K562 (cell line): ENCODE measurements at regions not wholly inside any gene's neighbourhood (a gene's known extent, or its start where the extent isn't known, plus 50 kb on each side); places are given as distances from the start of the nearest gene placed in this dataset.
A peak's percentile ranks its signal among the peaks of the same experiment; 100 is the strongest.

Experiments used
- ATAC-seq: fragments of 200-7000 bp; cut with Tn5 transposase; 3 replicates; pipeline ENCODE4 v1.9.1; 2020; ENCODE audit warnings: moderate library complexity
- BruUV-seq: library from RNA; stranded (reverse); fragments of 400-500 nt; replicated peaks from 2 replicates; lab custom pipeline; 2021; lab: Mats Ljungman, UMichigan
- CTCF ChIA-PET: fragments of 300-600 bp; formaldehyde crosslinking; extraction: SDS; loops from one replicate; lab custom pipeline; 2021; ENCODE audit warnings: low intra/inter-chr PET ratio; lab: Yijun Ruan, JAX
- POLR2A ChIA-PET: fragments of 300-600, 350-650 bp; sonication (Branson Sonifier 250); formaldehyde crosslinking; extraction: SDS; loops from one replicate; lab custom pipeline; 2021; ENCODE audit warnings: antibody characterized with exemption, inconsistent platforms; lab: Yijun Ruan, JAX
- DNase-seq, 4 experiments: peaks; one replicate each; pipeline versions ENCODE4 v3.0.0 to v3.0.0-alpha.2; 2011 to 2018; ENCODE audit warnings: low spot score in 3 of 4, mixed read lengths in 3 of 4; ENCODE audit errors: extremely low read depth in 1 of 4
- FAIRE-seq: peaks from 2 replicates; lab custom pipeline; 2011; peaks lifted over from hg19 to GRCh38; lab: Jason Lieb, UNC
- H2AFZ ChIP-seq: 2 replicates; pipeline ENCODE4 v1.6.0; 2011; ENCODE audit warnings: low read depth, low read length, control low read depth, inconsistent platforms
- H3K27ac ChIP-seq: fragments of 200-600 bp; 3 replicates; pipeline ENCODE4 v1.8.0; 2011; ENCODE audit warnings: low read depth, mild to moderate bottlenecking, control low read depth, inconsistent platforms, low read length, moderate library complexity, mixed read lengths; ENCODE audit errors: extremely low read depth
- H3K27me3 ChIP-seq, 2 experiments: fragments of 300-600 bp in 1 of 2; 2 replicates in 1 of 2; 3 replicates in 1 of 2; pipeline versions ENCODE4 v1.6.0 to v1.8.0; 2011; ENCODE audit warnings: inconsistent platforms in 2 of 2, low read length in 2 of 2, mild to moderate bottlenecking in 1 of 2, mixed read lengths in 1 of 2, moderate library complexity in 1 of 2; ENCODE audit not compliant: control insufficient read depth in 2 of 2, insufficient read depth in 2 of 2
- H3K36me3 ChIP-seq: fragments of 300-600 bp; 3 replicates; pipeline ENCODE4 v1.8.0; 2011; ENCODE audit warnings: mild to moderate bottlenecking, low read length, inconsistent platforms; ENCODE audit not compliant: control insufficient read depth, insufficient read depth
- H3K4me1 ChIP-seq, 2 experiments: fragments of 200-600 bp in 1 of 2; replicated peaks in 1 of 2; 2 replicates in 1 of 2; 3 replicates in 1 of 2; pipeline versions ENCODE4 v1.5.1 to v1.8.0; 2011; ENCODE audit warnings: inconsistent platforms in 2 of 2, low read length in 2 of 2, mild to moderate bottlenecking in 1 of 2, mixed read lengths in 1 of 2, moderate library complexity in 1 of 2; ENCODE audit not compliant: control insufficient read depth in 2 of 2, insufficient read depth in 2 of 2
- H3K4me2 ChIP-seq: 2 replicates; pipeline ENCODE4 v1.6.1; 2011; ENCODE audit warnings: low read length, control low read depth, inconsistent platforms, mixed read lengths; ENCODE audit not compliant: insufficient read depth
- H3K4me3 ChIP-seq: fragments of 200-600 bp; sonication (generic), shearing (Covaris generic); 2 replicates; pipeline ENCODE4 v1.5.1; 2016; ENCODE audit warnings: control low read depth, inconsistent platforms
- H3K79me2 ChIP-seq: fragments of 200-600 bp; 3 replicates; pipeline ENCODE4 v1.8.0; 2011; ENCODE audit warnings: low read length, inconsistent platforms; ENCODE audit not compliant: control insufficient read depth, insufficient read depth
- H3K9ac ChIP-seq, 2 experiments: 2 replicates each; pipeline versions ENCODE4 v1.6.0 to v1.6.1; 2011; ENCODE audit warnings: low read depth in 2 of 2, low read length in 2 of 2, control low read depth in 1 of 2, inconsistent platforms in 1 of 2, mild to moderate bottlenecking in 1 of 2, mixed read lengths in 1 of 2; ENCODE audit not compliant: insufficient read depth in 1 of 2
- H3K9me1 ChIP-seq: one replicate; pipeline ENCODE4 v1.6.0; 2011; ENCODE audit warnings: inconsistent platforms, mild to moderate bottlenecking, low read length, moderate library complexity; ENCODE audit not compliant: control insufficient read depth, insufficient read depth
- H3K9me3 ChIP-seq: replicated peaks from 2 replicates; pipeline ENCODE4 v1.5.1; 2011; ENCODE audit warnings: low read depth, low read length, inconsistent platforms; ENCODE audit not compliant: control insufficient read depth, insufficient read depth
- H4K20me1 ChIP-seq: replicated peaks from 2 replicates; pipeline ENCODE4 v1.6.1; 2011; ENCODE audit warnings: low read length, inconsistent platforms, mixed read lengths; ENCODE audit not compliant: control insufficient read depth, insufficient read depth
- ESRRB ChIP-seq: fragments of 250-450 bp; sonication (Bioruptor Pico); IDR thresholded peaks from 2 replicates; pipeline ENCODE4 v1.5.0; 2020; ENCODE audit warnings: mild to moderate bottlenecking, moderate library complexity, borderline replicate concordance
- FOSL1 ChIP-seq: fragments of 200-800 bp; sonication (Bioruptor generic); conservative IDR thresholded peaks from 2 replicates; pipeline ENCODE4 v1.6.1; 2016; ENCODE audit warnings: missing genetic modification characterization, missing compliant biosample characterization
- FOXK2 ChIP-seq, 2 experiments: fragments of 450-650 bp; IDR thresholded peaks in 1 of 2; conservative IDR thresholded peaks in 1 of 2; 2 replicates each; pipeline ENCODE4 v1.6.1; 2016; ENCODE audit warnings: low read depth in 2 of 2, mild to moderate bottlenecking in 1 of 2
- KAT2B ChIP-seq: IDR thresholded peaks from one replicate; pipeline ENCODE4 v1.6.1; 2012; ENCODE audit warnings: low read depth, mild to moderate bottlenecking, control low read depth, inconsistent platforms, low read length, moderate library complexity
- KLF6 ChIP-seq: fragments of 250-450 bp; sonication (Bioruptor Pico); IDR thresholded peaks from 2 replicates; pipeline ENCODE4 v1.4.0; 2020; ENCODE audit warnings: mild to moderate bottlenecking, moderate library complexity, borderline replicate concordance
- MEIS2 ChIP-seq: fragments of 450-650 bp; IDR thresholded peaks from 2 replicates; pipeline ENCODE4 v1.6.1; 2014; ENCODE audit warnings: mild to moderate bottlenecking; ENCODE audit not compliant: partially characterized antibody
- MYBL2 ChIP-seq, 2 experiments: fragments of 450-650 bp in 1 of 2; sonication (generic) in 1 of 2; formaldehyde crosslinking in 1 of 2; IDR thresholded peaks; 2 replicates each; pipeline versions ENCODE4 v1.6.1 to v1.8.1; 2017 to 2022; ENCODE audit warnings: borderline replicate concordance in 1 of 2, inconsistent platforms in 1 of 2, low read depth in 1 of 2, mild to moderate bottlenecking in 1 of 2, missing genetic modification reagents in 1 of 2, moderate library complexity in 1 of 2
- NR1H2 ChIP-seq: sonication (generic); formaldehyde crosslinking; IDR thresholded peaks from 2 replicates; pipeline ENCODE4 v1.4.0; 2020; ENCODE audit warnings: mild to moderate bottlenecking, missing genetic modification reagents
- POLR2H ChIP-seq: IDR thresholded peaks from 2 replicates; pipeline ENCODE4 v1.6.1; 2016; ENCODE audit warnings: missing genetic modification characterization, low read depth, mild to moderate bottlenecking, control low read depth, missing compliant biosample characterization, moderate library complexity
- POLR3A ChIP-seq: IDR thresholded peaks from 2 replicates; pipeline ENCODE4 v1.6.1; 2011; ENCODE audit warnings: borderline replicate concordance, mild to moderate bottlenecking, moderate library complexity; ENCODE audit not compliant: insufficient read length, insufficient read depth; ENCODE audit errors: extremely low read depth
- RCOR1 ChIP-seq, 2 experiments: IDR thresholded peaks; 2 replicates each; pipeline ENCODE4 v1.6.1; 2012; ENCODE audit warnings: low read depth in 2 of 2, low read length in 2 of 2, borderline replicate concordance in 1 of 2, improper control_type of control experiment in 1 of 2
- RHOXF2B ChIP-seq: fragments of 250-450 bp; sonication (Bioruptor Pico); conservative IDR thresholded peaks from 2 replicates; pipeline ENCODE4 v1.5.1; 2021
- SNRNP70 ChIP-seq: fragments of 200-400 bp; formaldehyde crosslinking; optimal IDR thresholded peaks from 2 replicates; pipeline ENCODE3; 2017; ENCODE audit warnings: low read depth, low read length
- SRSF7 ChIP-seq: fragments of 200-400 bp; formaldehyde crosslinking; optimal IDR thresholded peaks from 2 replicates; pipeline ENCODE3; 2017; ENCODE audit warnings: mild to moderate bottlenecking, low read depth, low read length
- TAF7 ChIP-seq: fragments of 450-650 bp; IDR thresholded peaks from 2 replicates; pipeline ENCODE4 v1.6.1; 2016; ENCODE audit warnings: missing genetic modification characterization, missing compliant biosample characterization
- ZNF133 ChIP-seq: fragments of 250-450 bp; sonication (Bioruptor Pico); IDR thresholded peaks from 2 replicates; pipeline ENCODE4 v1.4.0; 2020; ENCODE audit warnings: mild to moderate bottlenecking
- ZNF197 ChIP-seq: fragments of 200-800 bp; sonication (Bioruptor generic); IDR thresholded peaks from 2 replicates; pipeline ENCODE4 v1.6.1; 2016; ENCODE audit warnings: low read depth, missing genetic modification characterization, missing compliant biosample characterization
- ZNF668 ChIP-seq: fragments of 250-450 bp; sonication (Bioruptor Pico); IDR thresholded peaks from 2 replicates; pipeline ENCODE4 v1.8.0; 2022; ENCODE audit warnings: mild to moderate bottlenecking, inconsistent platforms
- WGBS: fragments of 100-300 bp; shearing (Covaris generic); methylation state at CpG from one replicate; pipeline ENCODE4 v1.1.6; 2016; ENCODE audit warnings: low coverage, mixed read lengths; ENCODE audit not compliant: insufficient coverage; ENCODE audit errors: missing lambda C conversion rate; 5-methylcytosine and 5-hydroxymethylcytosine counted together
- in situ Hi-C: fragments of 300-500 bp; cut with MboI; formaldehyde crosslinking; loops from 4 replicates; pipeline ENCODE4 v1.15.0; 2018; ENCODE audit warnings: inconsistent platforms, mixed read lengths
- intact Hi-C: fragments of 100-400 bp; cut with micrococcal nuclease; formaldehyde crosslinking; loops from 2 replicates; pipeline ENCODE4 v1.14.2; 2022
- TF ChIP-seq, protein P1 (sequence below): sonication (generic); formaldehyde crosslinking; IDR thresholded peaks from 2 replicates; pipeline ENCODE4 v1.8.1; 2023; ENCODE audit warnings: mild to moderate bottlenecking, missing genetic modification reagents
- TF ChIP-seq, protein P2 (sequence below): fragments of 450-650 bp; conservative IDR thresholded peaks from 2 replicates; pipeline ENCODE4 v1.6.1; 2016; ENCODE audit warnings: missing genetic modification characterization, low read depth, mild to moderate bottlenecking, control low read depth, missing compliant biosample characterization

GRCh38 chr3:10665592-10665991 is 150.4 kb upstream of the SLC6A11 start (continued):
- TF ChIP-seq ZNF668 (no peak), ZNF133 (CRISPR knock-in tag) (no peak)

DNA sequence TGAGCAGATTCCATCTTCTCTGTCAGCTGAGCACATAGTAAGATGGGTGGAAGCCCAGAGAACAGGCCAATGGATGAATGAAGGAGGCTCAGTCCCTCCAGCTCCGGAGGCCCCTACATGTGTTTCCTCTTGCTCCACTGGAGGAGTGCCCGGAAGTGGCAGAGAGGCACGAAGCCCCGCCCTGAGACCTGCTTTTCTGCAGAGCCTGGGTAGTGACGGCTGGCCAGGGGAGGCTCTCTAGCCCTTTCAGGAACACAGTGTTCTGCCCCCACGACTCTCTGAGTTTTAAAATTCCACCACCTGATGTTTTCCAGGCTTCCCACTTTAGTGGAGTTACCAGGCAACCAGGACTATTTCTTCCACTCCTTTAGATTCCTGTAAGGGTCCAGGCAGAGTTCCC is 149.4 kb upstream of the SLC6A11 start:
- Histone ChIP-seq H3K27ac (no peak overlapping the region), H3K36me3 (no peaks in the 10 kb centered on the region), H2AFZ (no peak overlapping the region), H3K9me3 (no peaks in the 10 kb centered on the region), H4K20me1 (peaks cover 8% of the 10 kb centered on the region; the same call in 1 of the 2 replicates), H3K27me3 (peaks cover 4 to 22% of the 10 kb centered on the region in 2 experiments; a peak in 2 of 5 replicates), H3K4me3 (no peak overlapping the region), H3K4me1 (no peaks in the 10 kb centered on the region), H3K79me2 (no peaks in the 10 kb centered on the region), H3K9me1 (peaks cover 2% of the 10 kb centered on the region), H3K9ac (no peak overlapping the region), H3K4me2 (no peak overlapping the region)
- CTCF ChIA-PET: no interaction called here
- FAIRE-seq (no peak), ATAC-seq (peak; percentile 41; the same call in 2 of the 3 replicates), DNase-seq (no peak)
- no TSS peak for BruUV-seq
- intact Hi-C loops (no loop called here), in situ Hi-C loops (no loop called here)
- WGBS: 0% methylated on average over 6 of the region's 6 CpGs
- POLR2A ChIA-PET: interaction anchor here (0.7 to 0.9 kb wide), 2 partner anchors 17 to 125 kb away, joined by 3 to 4 read pairs; no protein-coding TSS in a partner anchor
- no peak for TF ChIP-seq SRSF7
- no peak for TF ChIP-seq MEIS2
- TF ChIP-seq RCOR1 (IDR thresholded peaks at IDR 0.05; ENCODE audit: borderline replicate concordance in 1 of 2, low read depth in 2 of 2, low read length in 2 of 2): no peak
- no peak for TF ChIP-seq FOSL1
- TF ChIP-seq, protein P1, sequence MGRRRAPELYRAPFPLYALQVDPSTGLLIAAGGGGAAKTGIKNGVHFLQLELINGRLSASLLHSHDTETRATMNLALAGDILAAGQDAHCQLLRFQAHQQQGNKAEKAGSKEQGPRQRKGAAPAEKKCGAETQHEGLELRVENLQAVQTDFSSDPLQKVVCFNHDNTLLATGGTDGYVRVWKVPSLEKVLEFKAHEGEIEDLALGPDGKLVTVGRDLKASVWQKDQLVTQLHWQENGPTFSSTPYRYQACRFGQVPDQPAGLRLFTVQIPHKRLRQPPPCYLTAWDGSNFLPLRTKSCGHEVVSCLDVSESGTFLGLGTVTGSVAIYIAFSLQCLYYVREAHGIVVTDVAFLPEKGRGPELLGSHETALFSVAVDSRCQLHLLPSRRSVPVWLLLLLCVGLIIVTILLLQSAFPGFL (CRISPR knock-in tag): no peak
- TF ChIP-seq MYBL2 (IDR thresholded peaks at IDR 0.05; ENCODE audit: low read depth): no peak
- TF ChIP-seq MYBL2 (CRISPR knock-in tag; IDR thresholded peaks at IDR 0.05; ENCODE audit: borderline replicate concordance): no peak
- TF ChIP-seq NR1H2 (CRISPR knock-in tag): no peak
- no peak for TF ChIP-seq RHOXF2B
- TF ChIP-seq SNRNP70: no peak
- TF ChIP-seq KAT2B: no peak
- no peak for TF ChIP-seq POLR2H (tag)
- TF ChIP-seq ESRRB (CRISPR knock-in tag): no peak
- no peak for TF ChIP-seq FOXK2 (conservative IDR thresholded peaks at IDR 0.05 in 1 of 2, IDR thresholded peaks at IDR 0.05 in 1 of 2; ENCODE audit: low read depth in 2 of 2)
- no peak for TF ChIP-seq ZNF197
- TF ChIP-seq TAF7 (tag): no peak
- TF ChIP-seq POLR3A: no peak
- TF ChIP-seq KLF6 (CRISPR knock-in tag): no peak
- TF ChIP-seq, protein P2, sequence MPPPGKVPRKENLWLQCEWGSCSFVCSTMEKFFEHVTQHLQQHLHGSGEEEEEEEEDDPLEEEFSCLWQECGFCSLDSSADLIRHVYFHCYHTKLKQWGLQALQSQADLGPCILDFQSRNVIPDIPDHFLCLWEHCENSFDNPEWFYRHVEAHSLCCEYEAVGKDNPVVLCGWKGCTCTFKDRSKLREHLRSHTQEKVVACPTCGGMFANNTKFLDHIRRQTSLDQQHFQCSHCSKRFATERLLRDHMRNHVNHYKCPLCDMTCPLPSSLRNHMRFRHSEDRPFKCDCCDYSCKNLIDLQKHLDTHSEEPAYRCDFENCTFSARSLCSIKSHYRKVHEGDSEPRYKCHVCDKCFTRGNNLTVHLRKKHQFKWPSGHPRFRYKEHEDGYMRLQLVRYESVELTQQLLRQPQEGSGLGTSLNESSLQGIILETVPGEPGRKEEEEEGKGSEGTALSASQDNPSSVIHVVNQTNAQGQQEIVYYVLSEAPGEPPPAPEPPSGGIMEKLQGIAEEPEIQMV (tag): no peak
